Activated CD4-positive, alpha-beta memory T cell treated with anti-CD3 and anti-CD28 coated beads for 36 hours (primary cell): ENCODE measurements at regions not wholly inside any gene's neighbourhood (a gene's known extent, or its start where the extent isn't known, plus 50 kb on each side); places are given as distances from the start of the nearest gene placed in this dataset.

ENCODE experiments used
- CTCF ChIA-PET: fragments of 350-600 bp; sonication (Branson Sonifier 250); formaldehyde crosslinking; loops from one replicate; lab custom pipeline; 2021; ENCODE audit warnings: antibody characterized with exemption, inconsistent platforms; lab: Charles Lee
- POLR2A ChIA-PET: fragments of 350-600 bp; sonication (Branson Sonifier 250); formaldehyde crosslinking; loops from one replicate; lab custom pipeline; 2021; ENCODE audit warnings: antibody characterized with exemption; lab: Charles Lee
- DNase-seq: peaks from one replicate; pipeline ENCODE4 v3.0.0-alpha.2; 2020
- H3K27ac Mint-ChIP-seq: one replicate; pipeline ENCODE4 v1.8.0; 2021; ENCODE audit warnings: mixed read lengths
- H3K27me3 Mint-ChIP-seq: one replicate; pipeline ENCODE4 v1.8.0; 2021; ENCODE audit warnings: mixed read lengths
- H3K36me3 Mint-ChIP-seq: one replicate; pipeline ENCODE4 v1.8.0; 2021; ENCODE audit warnings: mixed read lengths
- H3K4me1 Mint-ChIP-seq: one replicate; pipeline ENCODE4 v1.8.0; 2021; ENCODE audit warnings: low read depth, mixed read lengths
- H3K4me3 Mint-ChIP-seq: one replicate; pipeline ENCODE4 v1.8.0; 2021; ENCODE audit warnings: mild to moderate bottlenecking, mixed read lengths
- H3K9me3 Mint-ChIP-seq: one replicate; pipeline ENCODE4 v1.8.0; 2021; ENCODE audit warnings: mixed read lengths
- intact Hi-C: fragments of 100-400 bp; cut with micrococcal nuclease; formaldehyde crosslinking; loops from one replicate; pipeline ENCODE4 v1.15.1; 2023

GRCh38 chr1:198867182-198867581 lies 228.3 kb downstream of the PTPRC start:
- H3K4me3 Mint-ChIP-seq = no peak overlapping the region
- intact Hi-C loops = no loop called here
- CTCF ChIA-PET = no interaction called here
- no peaks in the 10 kb centered on the region for H3K4me1 Mint-ChIP-seq
- no peaks in the 10 kb centered on the region for H3K36me3 Mint-ChIP-seq
- no peaks in the 10 kb centered on the region for H3K9me3 Mint-ChIP-seq
- no peak overlapping the region for H3K27ac Mint-ChIP-seq
- POLR2A ChIA-PET = no interaction called here
- no peak for DNase-seq
- H3K27me3 Mint-ChIP-seq = no peaks in the 10 kb centered on the region

GRCh38 chr1:198873696-198874230 lies 234.9 kb downstream of the PTPRC start:
- no peaks in the 10 kb centered on the region for H3K27me3 Mint-ChIP-seq
- H3K9me3 Mint-ChIP-seq = no peaks in the 10 kb centered on the region
- H3K36me3 Mint-ChIP-seq = no peaks in the 10 kb centered on the region
- H3K4me1 Mint-ChIP-seq = no peaks in the 10 kb centered on the region
- no peak for DNase-seq
- H3K4me3 Mint-ChIP-seq = no peak overlapping the region
- no peak overlapping the region for H3K27ac Mint-ChIP-seq
- intact Hi-C loops = no loop called here
- POLR2A ChIA-PET = no interaction called here
- CTCF ChIA-PET = interaction anchor here (0.9 kb wide), 1 partner anchor 239 kb away, joined by 3 read pairs; no protein-coding TSS in a partner anchor

GRCh38 chr1:198876371-198876871 lies 237.6 kb downstream of the PTPRC start:
- no peaks in the 10 kb centered on the region for H3K36me3 Mint-ChIP-seq
- no peak for DNase-seq
- no peaks in the 10 kb centered on the region for H3K9me3 Mint-ChIP-seq
- H3K4me1 Mint-ChIP-seq = peaks cover 7% of the 10 kb centered on the region
- H3K27me3 Mint-ChIP-seq = no peaks in the 10 kb centered on the region
- no peak overlapping the region for H3K27ac Mint-ChIP-seq
- no peak overlapping the region for H3K4me3 Mint-ChIP-seq
- intact Hi-C loops = no loop called here
- ChIA-PET CTCF (no interaction called here), POLR2A (no interaction called here)

DNA sequence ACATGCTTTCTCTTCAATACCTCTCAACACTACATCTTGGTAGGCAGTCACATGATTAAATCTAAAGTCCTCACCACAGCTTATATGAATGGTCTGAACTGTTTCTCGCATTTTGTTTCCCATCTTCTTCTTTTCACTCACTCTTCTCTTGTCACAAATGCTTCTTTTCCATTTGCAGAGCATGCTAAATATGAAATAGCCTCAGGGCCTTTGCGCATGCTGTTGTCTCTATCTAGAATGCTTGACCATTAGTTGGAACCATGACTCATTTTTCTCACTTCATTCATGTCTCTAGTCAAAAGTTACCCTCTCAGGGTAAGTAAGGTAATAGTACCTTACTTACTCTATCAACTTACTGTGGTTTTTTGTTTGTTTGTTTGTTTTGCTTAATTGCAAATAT lies 239.7 kb downstream of the PTPRC start:
- CTCF ChIA-PET = interaction anchor here (1.4 kb wide), 1 partner anchor 11 kb away, joined by 3 read pairs; no protein-coding TSS in a partner anchor
- Mint-ChIP-seq H3K9me3 (no peaks in the 10 kb centered on the region), H3K27ac (no peak overlapping the region)

DNA sequence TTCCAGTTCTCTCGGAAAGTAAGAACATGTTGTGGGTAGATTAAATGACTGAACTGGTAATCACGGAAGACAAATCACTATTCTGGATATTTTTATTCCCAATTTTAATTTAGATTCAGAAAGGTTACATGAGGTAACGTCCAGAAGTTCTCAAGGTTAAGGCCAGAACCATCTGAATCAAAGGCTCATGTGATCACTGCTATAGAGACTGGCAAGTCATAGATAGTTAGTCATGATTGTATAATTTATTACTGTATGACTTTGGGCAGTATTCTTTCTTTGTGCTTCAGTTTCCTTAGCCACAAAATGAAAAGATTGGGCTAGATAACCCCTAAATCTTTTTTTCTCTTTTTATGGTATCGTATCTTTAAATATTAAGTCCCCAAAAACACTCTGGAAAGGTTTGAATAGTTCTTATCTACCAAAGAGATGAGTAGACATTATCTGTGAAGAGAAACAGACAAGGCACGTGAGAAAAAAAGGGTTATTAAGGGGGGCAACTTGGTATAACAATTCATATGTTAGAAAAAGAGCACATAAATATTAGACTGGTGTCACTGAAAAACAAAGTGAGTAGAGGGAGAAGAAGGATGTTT lies 241.0 kb downstream of the PTPRC start:
- H3K9me3 Mint-ChIP-seq = no peaks in the 10 kb centered on the region
- H3K4me1 Mint-ChIP-seq = peaks cover 13% of the 10 kb centered on the region
- H3K36me3 Mint-ChIP-seq = no peaks in the 10 kb centered on the region
- intact Hi-C loops = loop anchor here (2.0 to 5.0 kb wide), 3 partner anchors 57 to 347 kb away; no protein-coding TSS in a partner anchor
- H3K27ac Mint-ChIP-seq = no peak overlapping the region
- CTCF ChIA-PET = no interaction called here
- H3K27me3 Mint-ChIP-seq = no peaks in the 10 kb centered on the region
- no peak overlapping the region for H3K4me3 Mint-ChIP-seq
- POLR2A ChIA-PET = no interaction called here
- no peak for DNase-seq

More for the DNA sequence above, 239.7 kb downstream of the PTPRC start:
- Mint-ChIP-seq H3K4me3 (no peak overlapping the region), H3K4me1 (peaks cover 13% of the 10 kb centered on the region), H3K27me3 (no peaks in the 10 kb centered on the region), H3K36me3 (no peaks in the 10 kb centered on the region)
- intact Hi-C loops = no loop called here
- no peak for DNase-seq
- POLR2A ChIA-PET = no interaction called here

GRCh38 chr1:198880397-198880796 lies 241.6 kb downstream of the PTPRC start:
- intact Hi-C loops = loop anchor here (2.0 to 5.0 kb wide), 3 partner anchors 57 to 346 kb away; no protein-coding TSS in a partner anchor
- H3K4me1 Mint-ChIP-seq = peaks cover 13% of the 10 kb centered on the region
- no peak for DNase-seq
- no peaks in the 10 kb centered on the region for H3K27me3 Mint-ChIP-seq
- H3K9me3 Mint-ChIP-seq = no peaks in the 10 kb centered on the region
- no peaks in the 10 kb centered on the region for H3K36me3 Mint-ChIP-seq
- POLR2A ChIA-PET = no interaction called here
- no peak overlapping the region for H3K4me3 Mint-ChIP-seq
- CTCF ChIA-PET = no interaction called here
- H3K27ac Mint-ChIP-seq = no peak overlapping the region

GRCh38 chr1:198880818-198881597 lies 242.2 kb downstream of the PTPRC start:
- POLR2A ChIA-PET = no interaction called here
- intact Hi-C loops = loop anchor here (1.0 to 5.0 kb wide), 4 partner anchors 39 to 346 kb away; no protein-coding TSS in a partner anchor

GRCh38 chr1:198883184-198883583 lies 244.3 kb downstream of the PTPRC start:
- ChIA-PET CTCF (no interaction called here), POLR2A (no interaction called here)
- Mint-ChIP-seq H3K27ac (no peak overlapping the region), H3K36me3 (no peaks in the 10 kb centered on the region), H3K4me3 (no peak overlapping the region), H3K27me3 (no peaks in the 10 kb centered on the region), H3K9me3 (no peaks in the 10 kb centered on the region), H3K4me1 (peaks cover 13% of the 10 kb centered on the region)
- intact Hi-C loops = loop anchor here (5.0 kb wide), 2 partner anchors 54 to 229 kb away; no protein-coding TSS in a partner anchor
- no peak for DNase-seq

More at GRCh38 chr1:198880818-198881597, 242.2 kb downstream of the PTPRC start:
- Mint-ChIP-seq H3K9me3 (no peaks in the 10 kb centered on the region), H3K4me3 (no peak overlapping the region), H3K36me3 (no peaks in the 10 kb centered on the region), H3K27me3 (no peaks in the 10 kb centered on the region), H3K4me1 (peaks cover 13% of the 10 kb centered on the region), H3K27ac (peak overlapping the region; percentile 26)
- CTCF ChIA-PET = no interaction called here
- DNase-seq = no peak

DNA sequence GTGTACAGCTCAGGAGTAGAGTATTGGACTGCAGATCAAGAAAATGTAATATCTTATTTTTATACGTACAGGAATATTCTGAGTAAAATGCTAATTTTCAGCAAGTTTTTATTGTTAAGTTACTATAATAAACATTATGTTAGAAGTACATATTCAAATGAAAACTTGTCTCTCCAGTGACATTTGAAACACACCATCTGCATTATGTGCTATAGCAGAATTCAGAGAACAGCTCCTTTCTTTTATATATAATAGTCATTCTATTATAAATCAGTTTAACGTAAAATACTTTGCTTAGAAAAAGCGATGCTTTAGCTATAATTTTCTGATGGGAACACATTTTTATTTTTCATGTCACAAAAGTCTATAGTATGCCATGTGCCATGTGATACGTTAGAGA lies 249.0 kb downstream of the PTPRC start:
- no peaks in the 10 kb centered on the region for H3K36me3 Mint-ChIP-seq
- no peak for DNase-seq
- H3K9me3 Mint-ChIP-seq = no peaks in the 10 kb centered on the region
- no peaks in the 10 kb centered on the region for H3K27me3 Mint-ChIP-seq
- no peak overlapping the region for H3K27ac Mint-ChIP-seq
- intact Hi-C loops = no loop called here
- CTCF ChIA-PET = no interaction called here
- no peak overlapping the region for H3K4me3 Mint-ChIP-seq
- POLR2A ChIA-PET = no interaction called here
- H3K4me1 Mint-ChIP-seq = peaks cover 4% of the 10 kb centered on the region

GRCh38 chr1:198888379-198888943 lies 249.6 kb downstream of the PTPRC start:
- H3K36me3 Mint-ChIP-seq = no peaks in the 10 kb centered on the region
- ChIA-PET POLR2A (no interaction called here), CTCF (interaction anchor here (1.6 kb wide), 1 partner anchor 355 kb away, joined by 5 read pairs; no protein-coding TSS in a partner anchor)
- no peak overlapping the region for H3K4me3 Mint-ChIP-seq
- no peaks in the 10 kb centered on the region for H3K4me1 Mint-ChIP-seq
- intact Hi-C loops = no loop called here
- DNase-seq = no peak
- H3K27ac Mint-ChIP-seq = no peak overlapping the region
- H3K27me3 Mint-ChIP-seq = no peaks in the 10 kb centered on the region
- H3K9me3 Mint-ChIP-seq = no peaks in the 10 kb centered on the region

GRCh38 chr1:198889101-198889500 lies 250.3 kb downstream of the PTPRC start:
- Mint-ChIP-seq H3K27me3 (no peaks in the 10 kb centered on the region), H3K4me1 (no peaks in the 10 kb centered on the region), H3K36me3 (no peaks in the 10 kb centered on the region), H3K27ac (no peak overlapping the region), H3K4me3 (no peak overlapping the region), H3K9me3 (no peaks in the 10 kb centered on the region)
- POLR2A ChIA-PET = no interaction called here
- intact Hi-C loops = no loop called here
- CTCF ChIA-PET = interaction anchor here (1.1 to 1.6 kb wide), 2 partner anchors 10 to 354 kb away, joined by 3 to 5 read pairs; no protein-coding TSS in a partner anchor
- no peak for DNase-seq

DNA sequence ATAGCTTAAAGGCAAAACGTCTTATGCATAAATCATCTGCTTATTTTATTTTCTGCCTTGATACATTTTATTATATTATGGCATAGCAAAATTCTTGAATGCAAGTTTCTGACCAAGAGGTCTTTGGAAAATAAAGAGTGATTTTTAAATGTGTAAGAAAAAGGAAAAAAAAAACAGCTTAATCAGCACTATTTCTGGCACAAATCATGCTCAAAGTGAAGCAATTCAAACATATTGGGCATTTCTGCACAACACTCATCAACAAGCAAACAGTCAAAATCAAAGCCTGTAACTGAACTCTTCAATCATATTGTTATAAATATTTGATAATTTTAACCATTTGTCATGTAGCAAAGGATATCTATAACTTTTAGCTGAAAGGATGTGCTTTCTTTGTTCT lies 250.9 kb downstream of the PTPRC start:
- H3K36me3 Mint-ChIP-seq = no peaks in the 10 kb centered on the region
- no peak overlapping the region for H3K27ac Mint-ChIP-seq
- H3K4me3 Mint-ChIP-seq = no peak overlapping the region
- ChIA-PET POLR2A (no interaction called here), CTCF (interaction anchor here (1.1 to 1.6 kb wide), 2 partner anchors 11 to 354 kb away, joined by 3 to 5 read pairs; no protein-coding TSS in a partner anchor)
- no peaks in the 10 kb centered on the region for H3K4me1 Mint-ChIP-seq
- intact Hi-C loops = no loop called here
- H3K27me3 Mint-ChIP-seq = no peaks in the 10 kb centered on the region
- no peak for DNase-seq
- H3K9me3 Mint-ChIP-seq = no peaks in the 10 kb centered on the region
